B cell (primary cell): ENCODE measurements at regions not wholly inside any gene's neighbourhood (a gene's known extent, or its start where the extent isn't known, plus 50 kb on each side); places are given as distances from the start of the nearest gene placed in this dataset.

Experiments
- ATAC-seq: fragments of 200-7000 bp; cut with Tn5 transposase; one replicate; pipeline ENCODE4 v1.10.0; 2021; ENCODE audit warnings: low read depth, mild to moderate bottlenecking, moderate number of reproducible peaks, moderate library complexity
- CTCF ChIA-PET: fragments of 350-600 bp; sonication (Branson Sonifier 250); formaldehyde crosslinking; loops from one replicate; lab custom pipeline; 2021; ENCODE audit warnings: antibody characterized with exemption, inconsistent platforms; lab: Charles Lee
- POLR2A ChIA-PET: fragments of 350-600 bp; sonication (Branson Sonifier 250); formaldehyde crosslinking; loops from one replicate; lab custom pipeline; 2021; ENCODE audit warnings: antibody characterized with exemption; lab: Charles Lee
- DNase-seq: peaks from one replicate; pipeline ENCODE4 v3.0.0; 2013
- H2AFZ ChIP-seq: 2 replicates; pipeline ENCODE4 v1.6.1; 2012; ENCODE audit warnings: mild to moderate bottlenecking, low read depth, low read length; ENCODE audit not compliant: insufficient read depth, poor library complexity, severe bottlenecking
- H3K27ac ChIP-seq, 2 donors: 1 replicate in 1 of 2; 2 replicates in 1 of 2; pipeline ENCODE4 v1.5.1; 2012 to 2013; ENCODE audit warnings: low read length in 2 of 2, mild to moderate bottlenecking in 2 of 2, moderate library complexity in 1 of 2
- H3K27me3 ChIP-seq, 4 experiments: fragments of 200-600 bp in 1 of 4; sonication (generic) in 1 of 4; replicated peaks in 1 of 4; 1 replicate in 2 of 4; 2 replicates in 2 of 4; pipeline versions ENCODE4 v1.6.1 to v1.7.0; 2013 to 2016; ENCODE audit warnings: low read length in 3 of 4, mild to moderate bottlenecking in 2 of 4, mixed read lengths in 1 of 4, moderate library complexity in 1 of 4; ENCODE audit not compliant: insufficient read depth in 4 of 4, control insufficient read depth in 3 of 4; ENCODE audit errors: control extremely low read depth in 1 of 4
- H3K36me3 ChIP-seq, 2 experiments: replicated peaks in 1 of 2; 1 replicate in 1 of 2; 2 replicates in 1 of 2; pipeline versions ENCODE4 v1.6.1 to v1.7.1; 2013; ENCODE audit warnings: low read length in 1 of 2; ENCODE audit not compliant: insufficient read depth in 2 of 2, control insufficient read depth in 1 of 2; ENCODE audit errors: control extremely low read depth in 1 of 2, extremely low read depth in 1 of 2
- H3K4me1 ChIP-seq, 2 donors: fragments of 200-600 bp in 1 of 2; sonication (generic) in 1 of 2; 1 replicate in 1 of 2; 2 replicates in 1 of 2; pipeline versions ENCODE4 v1.5.1 to v1.6.1; 2013 to 2017; ENCODE audit warnings: low read length in 2 of 2; ENCODE audit not compliant: control insufficient read depth in 2 of 2, insufficient read depth in 2 of 2
- H3K4me2 ChIP-seq: replicated peaks from 2 replicates; pipeline ENCODE3; 2012; ENCODE audit warnings: mild to moderate bottlenecking, low read depth, low read length; ENCODE audit not compliant: poor library complexity, severe bottlenecking
- H3K4me3 ChIP-seq, 5 experiments: fragments of 200-600 bp in 1 of 5; sonication (generic) in 1 of 5; 1 replicate in 3 of 5; 2 replicates in 2 of 5; pipeline versions ENCODE4 v1.5.1 to v1.7.0; 2011 to 2016; ENCODE audit warnings: low read length in 4 of 5, mild to moderate bottlenecking in 4 of 5, low read depth in 2 of 5, control low read depth in 1 of 5, moderate library complexity in 1 of 5; ENCODE audit not compliant: insufficient read depth in 1 of 5; ENCODE audit errors: control extremely low read depth in 1 of 5, extremely low read depth in 1 of 5
- H3K79me2 ChIP-seq: fragments of 200-600 bp; sonication (generic); one replicate; pipeline ENCODE4 v1.6.0; 2016; ENCODE audit warnings: low read length; ENCODE audit not compliant: control insufficient read depth, insufficient read depth
- H3K9ac ChIP-seq: fragments of 200-600 bp; sonication (generic); 2 replicates; pipeline ENCODE4 v1.6.1; 2017; ENCODE audit warnings: mild to moderate bottlenecking, low read length, moderate library complexity
- H3K9me3 ChIP-seq, 3 donors: one replicate each; pipeline versions ENCODE4 v1.6.1 to v1.7.1; 2013; ENCODE audit warnings: low read length in 2 of 3; ENCODE audit not compliant: control insufficient read depth in 2 of 3, insufficient read depth in 1 of 3; ENCODE audit errors: control extremely low read depth in 1 of 3
- H4K20me1 ChIP-seq: 2 replicates; pipeline ENCODE4 v1.6.0; 2012; ENCODE audit warnings: mild to moderate bottlenecking, low read length; ENCODE audit not compliant: insufficient read depth, control insufficient read depth, poor library complexity, severe bottlenecking
- H3K27ac Mint-ChIP-seq: one replicate; pipeline ENCODE4 v1.8.0; 2021; ENCODE audit warnings: mixed read lengths
- H3K27me3 Mint-ChIP-seq: one replicate; pipeline ENCODE4 v1.8.0; 2021; ENCODE audit warnings: mixed read lengths
- H3K4me1 Mint-ChIP-seq: one replicate; pipeline ENCODE4 v1.8.0; 2021; ENCODE audit warnings: mixed read lengths
- H3K4me3 Mint-ChIP-seq: one replicate; pipeline ENCODE4 v1.8.0; 2021; ENCODE audit warnings: mixed read lengths
- H3K9me3 Mint-ChIP-seq: one replicate; pipeline ENCODE4 v1.8.0; 2022; ENCODE audit warnings: mixed read lengths; ENCODE audit not compliant: insufficient read depth
- CTCF ChIP-seq: fragments of 200-600 bp; IDR thresholded peaks from one replicate; pipeline ENCODE4 v1.8.0; 2022; ENCODE audit warnings: antibody characterized with exemption, mild to moderate bottlenecking
- EZH2 ChIP-seq: IDR thresholded peaks from 2 replicates; pipeline ENCODE4 v1.6.1; 2012; ENCODE audit warnings: borderline replicate concordance, low read depth, mild to moderate bottlenecking, moderate library complexity, low read length; ENCODE audit not compliant: insufficient read depth, poor library complexity, severe bottlenecking
- WGBS: methylation state at CpG from one replicate; pipeline ENCODE4 v1.1.5; 2013; ENCODE audit warnings: missing lambda C conversion rate; ENCODE audit not compliant: insufficient coverage; 5-methylcytosine and 5-hydroxymethylcytosine counted together
- intact Hi-C: fragments of 100-400 bp; cut with micrococcal nuclease; formaldehyde crosslinking; loops from one replicate; pipeline ENCODE4 v1.10.0; 2022

DNA sequence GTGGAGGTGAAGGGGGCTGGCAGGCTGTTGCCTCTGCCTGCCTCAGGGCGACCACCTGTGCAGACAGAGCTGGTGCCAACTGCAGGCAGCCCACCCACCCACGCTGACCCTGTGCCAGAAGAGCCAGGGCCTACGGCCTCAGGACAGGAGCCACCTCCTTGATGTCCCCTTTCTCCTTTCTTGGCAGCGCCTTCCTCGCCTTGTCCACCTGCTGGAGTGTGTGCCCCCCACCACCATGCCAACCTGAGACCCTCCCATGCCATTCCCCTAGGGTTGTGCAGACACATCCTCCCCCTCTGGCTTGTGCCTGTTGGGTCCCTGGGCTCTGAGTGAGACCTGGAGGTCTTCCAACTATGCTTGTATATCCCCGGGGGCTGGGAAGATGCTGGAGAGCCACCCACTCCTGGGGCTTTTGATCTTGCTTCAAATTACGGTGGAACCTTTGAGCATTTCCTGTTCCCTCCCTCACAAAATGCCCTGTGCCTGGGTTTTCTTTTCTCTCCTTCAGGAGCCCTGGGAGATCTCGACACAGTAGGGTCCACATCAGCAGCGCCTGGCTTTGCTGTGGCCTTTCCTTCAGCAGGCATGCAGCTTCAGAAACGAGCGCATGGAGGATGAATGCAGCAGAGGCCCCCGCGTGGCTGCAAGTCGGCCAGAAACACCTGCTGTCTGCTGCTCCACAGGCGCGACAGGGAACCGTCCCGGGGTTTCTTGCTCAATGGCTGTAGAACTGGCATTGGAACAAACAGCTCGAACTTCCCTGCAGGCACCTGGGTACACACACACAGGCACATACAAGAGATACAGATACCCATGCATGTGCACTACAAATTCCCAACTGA is 65.9 kb upstream of the SH3RF3 start:
- ChIA-PET CTCF (no interaction called here), POLR2A (no interaction called here)
- Mint-ChIP-seq H3K27ac (no peak overlapping the region), H3K4me1 (no peaks in the 10 kb centered on the region), H3K9me3 (no peaks in the 10 kb centered on the region), H3K27me3 (peaks cover 9% of the 10 kb centered on the region), H3K4me3 (no peak overlapping the region)
- Histone ChIP-seq H3K4me2 (no peak overlapping the region), H3K36me3 (no peaks in the 10 kb centered on the region), H3K79me2 (no peaks in the 10 kb centered on the region), H3K4me1 (no peaks in the 10 kb centered on the region), H3K9ac (no peak overlapping the region), H2AFZ (no peak overlapping the region), H4K20me1 (no peaks in the 10 kb centered on the region), H3K9me3 (no peaks in the 10 kb centered on the region), H3K27ac (no peak overlapping the region), H3K27me3 (peaks cover 0 to 2% (median 0%) of the 10 kb centered on the region in 4 experiments), H3K4me3 (no peak overlapping the region)
- ATAC-seq (no peak), DNase-seq (no peak)
- no peak for TF ChIP-seq CTCF
- no peak for TF ChIP-seq EZH2
- WGBS: 86% methylated on average over 19 of the region's 19 CpGs
- intact Hi-C loops: no loop called here

DNA sequence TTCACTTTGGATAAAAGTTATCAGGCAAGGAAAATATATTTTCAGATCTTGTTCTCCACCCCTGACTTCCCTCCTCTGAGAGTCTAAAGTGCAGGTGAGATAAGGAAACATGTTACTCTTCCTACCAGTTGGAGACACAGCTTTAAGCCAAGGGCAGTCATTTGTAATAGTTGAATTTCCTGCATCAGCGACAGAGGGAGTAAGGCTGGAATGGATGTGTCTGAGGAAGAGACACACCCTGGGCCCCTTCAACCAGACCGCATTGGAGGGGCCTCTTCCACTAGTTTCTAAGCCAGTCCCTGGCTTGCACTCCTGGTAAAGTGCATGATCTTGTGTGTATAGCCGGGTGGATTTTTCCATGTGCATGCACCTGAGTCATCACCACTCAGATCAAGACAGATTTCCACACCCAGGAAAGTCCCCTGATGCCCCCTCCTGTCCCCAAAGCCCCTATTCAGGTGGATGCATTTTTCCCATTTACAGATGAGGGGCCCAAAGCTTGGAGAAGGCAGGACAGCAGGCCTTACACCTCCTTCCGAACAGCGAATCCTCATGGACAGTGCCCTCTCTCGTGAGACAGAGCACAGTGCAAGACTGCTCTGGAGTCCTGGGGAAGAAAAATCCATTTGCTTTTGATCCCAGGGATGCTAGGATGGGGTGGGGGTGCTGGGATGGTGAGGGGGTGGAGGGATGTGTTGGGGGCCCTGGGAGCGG is 66.7 kb upstream of the SH3RF3 start:
- Histone ChIP-seq H3K9ac (no peak overlapping the region), H3K79me2 (no peaks in the 10 kb centered on the region), H4K20me1 (no peaks in the 10 kb centered on the region), H3K36me3 (no peaks in the 10 kb centered on the region), H2AFZ (no peak overlapping the region), H3K27me3 (peaks cover 0 to 5% (median 0%) of the 10 kb centered on the region in 4 experiments), H3K4me2 (no peak overlapping the region), H3K4me1 (no peaks in the 10 kb centered on the region), H3K27ac (no peak overlapping the region), H3K9me3 (no peaks in the 10 kb centered on the region), H3K4me3 (no peak overlapping the region)
- H3K9me3 Mint-ChIP-seq: no peaks in the 10 kb centered on the region
- 97% methylated on average over 6 of the region's 7 CpGs for WGBS
- ChIA-PET CTCF (no interaction called here), POLR2A (no interaction called here)
- no peak for TF ChIP-seq EZH2
- no peak for TF ChIP-seq CTCF
- H3K4me3 Mint-ChIP-seq: no peak overlapping the region
- no peaks in the 10 kb centered on the region for H3K4me1 Mint-ChIP-seq
- ATAC-seq (no peak), DNase-seq (no peak)
- H3K27me3 Mint-ChIP-seq: peaks cover 14% of the 10 kb centered on the region
- no peak overlapping the region for H3K27ac Mint-ChIP-seq
- intact Hi-C loops: no loop called here
